ENCODE measurements at regions not wholly inside any gene's neighbourhood (a gene's known extent, or its start where the extent isn't known, plus 50 kb on each side); places are given as distances from the start of the nearest gene placed in this dataset.
"Not testable (repeated sequence)": the region's sequence is repeated elsewhere in the genome, so short reads cannot be mapped to it uniquely, and the experiment has no call there.

- not testable (repeated sequence) for DNase-seq (ENCODE audit: low read depth)
- peak overlapping the region; percentile 68 for H3K4me3 ChIP-seq (replicated peaks; ENCODE audit: low read depth, low read length)
Observed at GRCh38 chr17:21573271-21573960, 118.9 kb upstream of the KCNJ18 start.

GRCh38 chr17:21573961-21574610 is 118.2 kb upstream of the KCNJ18 start:
- peak; percentile 88 for DNase-seq (ENCODE audit: low read depth)
- no peak for TF ChIP-seq CTCF (IDR thresholded peaks at IDR 0.05; ENCODE audit: low read length, missing control alignments)
- H3K4me3 ChIP-seq (replicated peaks; ENCODE audit: low read depth, low read length), result peak overlapping the region; percentile 68

- DNase-seq (ENCODE audit: low read depth), result peak; percentile 4
- peak overlapping the region; percentile 36 for H3K4me3 ChIP-seq (replicated peaks; ENCODE audit: low read depth, low read length)
Observed at GRCh38 chr17:21574611-21575255, 117.6 kb upstream of the KCNJ18 start.

- not testable (repeated sequence) for H3K4me3 ChIP-seq (replicated peaks; ENCODE audit: low read depth, low read length); DNase-seq (ENCODE audit: low read depth)
Observed at GRCh38 chr17:21578783-21579182, 113.5 kb upstream of the KCNJ18 start.

- no peak overlapping the region for H3K4me3 ChIP-seq (replicated peaks; ENCODE audit: low read depth, low read length)
- no peak for TF ChIP-seq CTCF (IDR thresholded peaks at IDR 0.05; ENCODE audit: low read length, missing control alignments)
- no peak for DNase-seq (ENCODE audit: low read depth)
Observed at GRCh38 chr17:21592774-21593173, 99.5 kb upstream of the KCNJ18 start.

- not testable (repeated sequence) for H3K4me3 ChIP-seq (replicated peaks; ENCODE audit: low read depth, low read length); DNase-seq (ENCODE audit: low read depth)
Observed at GRCh38 chr17:21593452-21594105, 98.7 kb upstream of the KCNJ18 start.

- no peak for TF ChIP-seq CTCF (IDR thresholded peaks at IDR 0.05; ENCODE audit: low read length, missing control alignments)
- H3K4me3 ChIP-seq (replicated peaks; ENCODE audit: low read depth, low read length), result no peak overlapping the region
- DNase-seq (ENCODE audit: low read depth), result no peak
Observed at GRCh38 chr17:21595086-21595485, 97.2 kb upstream of the KCNJ18 start.

GRCh38 chr17:21602176-21602575 is 90.1 kb upstream of the KCNJ18 start:
- no peak for DNase-seq (ENCODE audit: low read depth)
- H3K4me3 ChIP-seq (replicated peaks; ENCODE audit: low read depth, low read length), result no peak overlapping the region
- no peak for TF ChIP-seq CTCF (IDR thresholded peaks at IDR 0.05; ENCODE audit: low read length, missing control alignments)

- not testable (repeated sequence) for H3K4me3 ChIP-seq (replicated peaks; ENCODE audit: low read depth, low read length); DNase-seq (ENCODE audit: low read depth)
Observed at GRCh38 chr17:21603292-21603691, 89.0 kb upstream of the KCNJ18 start.

- not testable (repeated sequence) for H3K4me3 ChIP-seq (replicated peaks; ENCODE audit: low read depth, low read length); DNase-seq (ENCODE audit: low read depth)
Observed at GRCh38 chr17:21611443-21611842, 80.9 kb upstream of the KCNJ18 start.

- H3K4me3 ChIP-seq (replicated peaks; ENCODE audit: low read depth, low read length); DNase-seq (ENCODE audit: low read depth): not testable (repeated sequence)
Observed at GRCh38 chr17:21612123-21613070, 79.9 kb upstream of the KCNJ18 start.

Measured in fibroblast of pulmonary artery (primary cell).